Hematopoietic multipotent progenitor cell treated with erythropoietin and hydrocortisone succinate and interleukin-3 and kit ligand, for 6 days (in vitro differentiated cells): ENCODE measurements at regions not wholly inside any gene's neighbourhood (a gene's known extent, or its start where the extent isn't known, plus 50 kb on each side); places are given as distances from the start of the nearest gene placed in this dataset.

ENCODE experiments used
- DNase-seq: peaks from one replicate; pipeline ENCODE4 v3.0.0-alpha.2; 2015

- no peak for DNase-seq
Measured at GRCh38 chr7:110076194-110076593, 1014.7 kb upstream of the LRRN3 start.

GRCh38 chr7:110084181-110084807, 1006.6 kb upstream of the LRRN3 start:
- no peak for DNase-seq

GRCh38 chr7:110090110-110090820, 1000.7 kb upstream of the LRRN3 start:
- DNase-seq: peak; percentile 40

- no peak for DNase-seq
Measured at GRCh38 chr7:110095372-110096052, 995.4 kb upstream of the LRRN3 start.

- DNase-seq: no peak
Measured at GRCh38 chr7:110104243-110104642, 986.7 kb upstream of the LRRN3 start.

- no peak for DNase-seq
Measured at GRCh38 chr7:110105307-110105706, 985.6 kb upstream of the LRRN3 start.

- no peak for DNase-seq
Measured at GRCh38 chr7:110105840-110106239, 985.1 kb upstream of the LRRN3 start.

- no peak for DNase-seq
Measured at GRCh38 chr7:110119883-110120581, 970.9 kb upstream of the LRRN3 start.

- no peak for DNase-seq
Measured at GRCh38 chr7:110129159-110129558, 961.8 kb upstream of the LRRN3 start.

GRCh38 chr7:110130669-110131068, 960.3 kb upstream of the LRRN3 start:
- no peak for DNase-seq

- no peak for DNase-seq
Measured at GRCh38 chr7:110131344-110131743, 959.6 kb upstream of the LRRN3 start.

GRCh38 chr7:110139056-110139455, 951.9 kb upstream of the LRRN3 start:
- DNase-seq: no peak

GRCh38 chr7:110142939-110143526, 947.9 kb upstream of the LRRN3 start:
- no peak for DNase-seq

GRCh38 chr7:110144599-110144998, 946.3 kb upstream of the LRRN3 start:
- DNase-seq: no peak

GRCh38 chr7:110148054-110148453, 942.9 kb upstream of the LRRN3 start:
- no peak for DNase-seq

GRCh38 chr7:110153222-110153621, 937.7 kb upstream of the LRRN3 start:
- DNase-seq: no peak

- no peak for DNase-seq
Measured at GRCh38 chr7:110156511-110156910, 934.4 kb upstream of the LRRN3 start.

GRCh38 chr7:110157631-110158362, 933.1 kb upstream of the LRRN3 start:
- DNase-seq: no peak

- no peak for DNase-seq
Measured at GRCh38 chr7:110168010-110168409, 922.9 kb upstream of the LRRN3 start.

GRCh38 chr7:110170841-110171240, 920.1 kb upstream of the LRRN3 start:
- DNase-seq: no peak

- DNase-seq: no peak
Measured at GRCh38 chr7:110177463-110177862, 913.5 kb upstream of the LRRN3 start.

- no peak for DNase-seq
Measured at GRCh38 chr7:110179037-110179436, 911.9 kb upstream of the LRRN3 start.
